GM10266 (cell line): ENCODE measurements at regions not wholly inside any gene's neighbourhood (a gene's known extent, or its start where the extent isn't known, plus 50 kb on each side); places are given as distances from the start of the nearest gene placed in this dataset.

Source experiments
- DNase-seq: peaks from one replicate; pipeline ENCODE4 v3.0.0; 2012; ENCODE audit errors: extremely low spot score
- TF ChIP-seq, protein P1 (sequence below): IDR thresholded peaks from 2 replicates; pipeline ENCODE4 v1.5.1; 2012; ENCODE audit warnings: mild to moderate bottlenecking, low read depth; ENCODE audit not compliant: control insufficient read depth, insufficient read depth; ENCODE audit errors: missing control alignments

DNA sequence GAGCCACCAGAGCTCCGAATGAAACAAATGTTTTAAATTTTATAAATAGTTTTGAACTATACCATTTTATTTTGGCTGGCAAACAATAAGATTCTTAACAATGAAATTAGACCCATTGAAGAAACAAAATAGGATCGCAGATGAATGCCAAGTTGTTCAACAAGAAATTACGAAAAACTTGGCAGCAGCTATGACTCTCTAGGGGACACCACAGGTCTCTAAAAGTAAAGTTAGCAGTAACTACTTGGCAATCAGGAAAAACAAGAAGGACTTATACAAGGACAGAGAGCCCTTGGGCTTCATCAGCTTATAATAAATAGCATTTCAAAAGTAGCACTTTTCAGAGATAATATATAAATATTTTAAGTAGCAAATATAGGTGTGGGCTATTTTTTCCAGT lies 603.8 kb upstream of the PSMD7 start:
- TF ChIP-seq, protein P1, sequence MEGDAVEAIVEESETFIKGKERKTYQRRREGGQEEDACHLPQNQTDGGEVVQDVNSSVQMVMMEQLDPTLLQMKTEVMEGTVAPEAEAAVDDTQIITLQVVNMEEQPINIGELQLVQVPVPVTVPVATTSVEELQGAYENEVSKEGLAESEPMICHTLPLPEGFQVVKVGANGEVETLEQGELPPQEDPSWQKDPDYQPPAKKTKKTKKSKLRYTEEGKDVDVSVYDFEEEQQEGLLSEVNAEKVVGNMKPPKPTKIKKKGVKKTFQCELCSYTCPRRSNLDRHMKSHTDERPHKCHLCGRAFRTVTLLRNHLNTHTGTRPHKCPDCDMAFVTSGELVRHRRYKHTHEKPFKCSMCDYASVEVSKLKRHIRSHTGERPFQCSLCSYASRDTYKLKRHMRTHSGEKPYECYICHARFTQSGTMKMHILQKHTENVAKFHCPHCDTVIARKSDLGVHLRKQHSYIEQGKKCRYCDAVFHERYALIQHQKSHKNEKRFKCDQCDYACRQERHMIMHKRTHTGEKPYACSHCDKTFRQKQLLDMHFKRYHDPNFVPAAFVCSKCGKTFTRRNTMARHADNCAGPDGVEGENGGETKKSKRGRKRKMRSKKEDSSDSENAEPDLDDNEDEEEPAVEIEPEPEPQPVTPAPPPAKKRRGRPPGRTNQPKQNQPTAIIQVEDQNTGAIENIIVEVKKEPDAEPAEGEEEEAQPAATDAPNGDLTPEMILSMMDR: no peak
- no peak for DNase-seq

GRCh38 chr16:73683804-73684203 lies 612.8 kb upstream of the PSMD7 start:
- DNase-seq: no peak
- TF ChIP-seq, protein P1: no peak

GRCh38 chr16:73672135-73672534 lies 624.2 kb upstream of the ZFHX3 start:
- TF ChIP-seq, protein P1: no peak

DNA sequence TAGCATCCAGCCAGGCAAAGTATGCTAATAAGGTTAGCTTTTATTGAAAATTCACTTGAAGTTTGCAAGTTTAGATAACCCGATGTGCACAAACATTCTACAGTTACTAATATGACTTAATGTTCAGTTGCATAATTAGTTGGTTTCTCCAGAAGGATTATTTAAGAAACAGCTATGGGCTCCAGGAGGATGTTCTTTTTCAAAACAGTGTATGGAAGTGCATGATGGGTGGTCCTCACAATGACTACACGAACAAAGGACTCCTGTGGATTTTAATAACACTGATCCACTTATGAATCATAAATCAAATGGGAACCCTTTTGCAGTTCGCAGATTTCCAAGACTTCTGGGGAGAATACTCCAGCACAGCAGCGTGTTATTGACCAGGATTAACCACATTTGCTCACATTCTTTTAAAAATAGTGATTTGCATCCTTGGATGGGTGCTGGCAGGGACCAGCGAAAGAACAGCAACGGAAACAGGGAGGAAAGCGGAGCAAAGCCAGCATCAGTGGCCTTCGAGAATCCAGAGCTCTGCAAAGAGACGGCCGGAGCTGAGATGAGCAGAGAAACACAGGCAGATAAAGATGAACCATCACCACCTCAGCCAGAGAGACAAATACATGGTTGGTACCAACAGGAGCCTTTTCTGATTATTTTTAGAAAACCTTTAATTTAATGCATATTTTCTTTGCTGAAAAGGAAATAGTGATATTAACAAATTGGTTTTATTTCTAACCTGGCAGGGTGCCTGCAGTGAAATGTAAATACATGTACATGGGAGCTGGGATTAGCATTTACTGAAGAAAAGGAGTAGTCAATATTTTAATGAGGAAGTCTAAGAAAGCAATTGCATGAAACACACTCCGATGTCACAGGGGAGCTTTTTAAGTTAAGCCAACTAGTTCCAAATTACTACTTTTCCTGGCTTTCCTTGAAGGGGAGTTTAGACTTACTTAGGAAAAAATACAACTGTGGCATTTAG lies 623.2 kb upstream of the ZFHX3 start:
- no peak for DNase-seq
- TF ChIP-seq, protein P1: no peak

More at GRCh38 chr16:73672135-73672534, 624.2 kb upstream of the ZFHX3 start:
- no peak for DNase-seq

DNA sequence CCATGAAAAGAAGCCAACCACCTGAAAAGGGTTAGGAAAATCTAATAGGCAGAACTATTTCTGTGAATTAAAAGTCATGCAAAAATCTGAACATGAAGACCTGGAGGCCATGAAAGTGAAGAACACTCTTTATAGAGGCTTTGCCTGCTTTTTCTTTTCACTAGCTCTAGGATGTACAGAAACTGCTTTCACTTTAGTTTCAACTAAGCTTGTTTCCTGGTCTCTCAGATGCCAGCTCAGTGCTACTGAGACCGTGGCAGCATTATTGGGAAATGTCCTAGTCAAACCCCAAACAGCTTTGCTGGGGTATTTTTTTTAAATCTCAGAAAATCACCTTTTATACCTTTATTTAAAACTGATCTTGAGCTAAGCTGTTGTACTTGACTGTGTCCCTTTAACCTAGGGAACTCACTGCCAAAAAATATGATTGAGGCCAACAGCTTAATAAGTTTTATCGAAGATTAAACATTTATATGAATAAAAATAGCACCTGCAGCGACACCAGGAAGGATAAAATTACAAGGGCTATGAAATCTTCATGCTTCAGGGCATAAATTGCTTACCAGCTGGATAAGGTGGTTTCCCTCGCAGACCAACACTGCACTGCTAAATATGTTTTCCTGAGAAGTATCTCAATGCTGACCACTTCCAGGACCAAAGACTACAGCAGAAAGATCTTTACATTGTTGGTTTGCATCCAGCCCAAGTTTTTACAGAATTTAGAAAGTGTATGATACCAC lies 621.8 kb upstream of the ZFHX3 start:
- TF ChIP-seq, protein P1: no peak
- no peak for DNase-seq

GRCh38 chr16:73663720-73664119 lies 615.8 kb upstream of the ZFHX3 start:
- no peak for DNase-seq
- TF ChIP-seq, protein P1: no peak
